Omental fat pad (tissue), 3 donors: ENCODE measurements at regions not wholly inside any gene's neighbourhood (a gene's known extent, or its start where the extent isn't known, plus 50 kb on each side); places are given as distances from the start of the nearest gene placed in this dataset.

Source experiments
- ATAC-seq: fragments of 150-250 bp; one replicate; pipeline ENCODE4 v1.9.1; 2016; ENCODE audit warnings: mild to moderate bottlenecking, moderate library complexity; ENCODE audit not compliant: low FRiP score
- DNase-seq: peaks from one replicate; pipeline ENCODE4 v3.0.0-alpha.2; 2019; ENCODE audit warnings: low spot score
- TF ChIP-seq, protein P1 (sequence below), 3 donors: fragments of 450-650 bp; IDR thresholded peaks; one replicate each; pipeline ENCODE4 v1.5.1; 2016 to 2017; ENCODE audit warnings: antibody characterized with exemption in 3 of 3, mild to moderate bottlenecking in 3 of 3, moderate library complexity in 2 of 3

DNA sequence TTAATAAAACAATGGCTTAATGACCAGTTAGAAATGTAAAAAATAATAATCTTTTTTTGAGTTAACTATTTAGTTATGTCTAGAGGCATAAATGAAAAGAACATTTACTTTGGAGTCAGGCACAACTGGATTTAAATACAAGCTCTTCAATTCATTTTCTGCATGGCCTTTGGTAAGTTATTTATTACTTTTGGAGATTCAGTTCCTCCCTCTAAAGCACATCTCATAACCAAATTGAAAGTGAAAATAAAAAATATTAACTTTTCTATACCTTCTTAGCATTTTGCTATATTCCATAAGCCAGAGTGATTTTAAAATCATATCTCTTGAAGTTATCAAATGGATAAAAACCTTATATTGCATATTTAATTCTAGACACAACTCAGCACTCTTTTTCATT, 434.9 kb upstream of the SMARCA2 start:
- no peak for ATAC-seq
- DNase-seq = no peak
- TF ChIP-seq, protein P1, sequence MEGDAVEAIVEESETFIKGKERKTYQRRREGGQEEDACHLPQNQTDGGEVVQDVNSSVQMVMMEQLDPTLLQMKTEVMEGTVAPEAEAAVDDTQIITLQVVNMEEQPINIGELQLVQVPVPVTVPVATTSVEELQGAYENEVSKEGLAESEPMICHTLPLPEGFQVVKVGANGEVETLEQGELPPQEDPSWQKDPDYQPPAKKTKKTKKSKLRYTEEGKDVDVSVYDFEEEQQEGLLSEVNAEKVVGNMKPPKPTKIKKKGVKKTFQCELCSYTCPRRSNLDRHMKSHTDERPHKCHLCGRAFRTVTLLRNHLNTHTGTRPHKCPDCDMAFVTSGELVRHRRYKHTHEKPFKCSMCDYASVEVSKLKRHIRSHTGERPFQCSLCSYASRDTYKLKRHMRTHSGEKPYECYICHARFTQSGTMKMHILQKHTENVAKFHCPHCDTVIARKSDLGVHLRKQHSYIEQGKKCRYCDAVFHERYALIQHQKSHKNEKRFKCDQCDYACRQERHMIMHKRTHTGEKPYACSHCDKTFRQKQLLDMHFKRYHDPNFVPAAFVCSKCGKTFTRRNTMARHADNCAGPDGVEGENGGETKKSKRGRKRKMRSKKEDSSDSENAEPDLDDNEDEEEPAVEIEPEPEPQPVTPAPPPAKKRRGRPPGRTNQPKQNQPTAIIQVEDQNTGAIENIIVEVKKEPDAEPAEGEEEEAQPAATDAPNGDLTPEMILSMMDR (IDR thresholded peaks at IDR 0.05) = no peak

DNA sequence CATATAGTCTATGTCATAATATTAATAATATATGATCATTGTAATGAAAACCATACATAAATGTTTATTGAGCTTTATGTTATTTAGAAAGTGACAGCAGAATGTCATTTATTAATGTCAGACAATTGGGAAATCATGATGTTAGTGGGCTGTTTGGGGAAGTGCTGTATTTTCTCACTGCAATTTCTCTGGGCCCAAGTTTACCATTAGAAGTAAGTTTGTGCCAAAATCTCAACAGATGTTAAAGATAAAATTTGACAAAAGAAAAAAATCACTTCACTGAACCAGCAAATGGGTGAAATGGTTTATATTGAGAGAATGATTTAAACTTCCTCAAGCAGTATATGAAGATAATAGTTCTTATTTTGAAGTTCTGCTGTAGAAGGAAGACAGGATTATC, 433.2 kb upstream of the SMARCA2 start:
- no peak for ATAC-seq
- TF ChIP-seq, protein P1 (IDR thresholded peaks at IDR 0.05) = no peak
- DNase-seq = no peak

DNA sequence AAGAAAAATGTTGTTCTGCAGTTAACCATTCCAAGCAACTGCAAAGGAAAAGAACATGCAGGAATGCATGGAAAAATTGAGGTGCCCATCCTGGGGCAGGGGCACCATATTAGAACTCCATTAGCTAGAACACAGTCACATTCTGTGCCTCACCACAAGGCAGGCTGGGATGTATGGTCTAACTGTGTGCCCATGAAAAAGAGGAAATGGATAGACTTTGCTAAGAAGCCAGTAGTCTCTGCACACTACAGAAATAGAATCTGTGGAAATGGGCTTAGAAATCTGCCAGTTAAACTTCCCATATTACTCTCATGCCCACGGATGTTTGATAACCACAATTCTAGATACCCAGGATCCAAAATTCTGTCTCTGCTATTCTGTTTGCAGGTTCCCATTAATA, 423.8 kb upstream of the SMARCA2 start:
- ATAC-seq (no peak), DNase-seq (no peak)
- TF ChIP-seq, protein P1 (IDR thresholded peaks at IDR 0.05) = no peak

DNA sequence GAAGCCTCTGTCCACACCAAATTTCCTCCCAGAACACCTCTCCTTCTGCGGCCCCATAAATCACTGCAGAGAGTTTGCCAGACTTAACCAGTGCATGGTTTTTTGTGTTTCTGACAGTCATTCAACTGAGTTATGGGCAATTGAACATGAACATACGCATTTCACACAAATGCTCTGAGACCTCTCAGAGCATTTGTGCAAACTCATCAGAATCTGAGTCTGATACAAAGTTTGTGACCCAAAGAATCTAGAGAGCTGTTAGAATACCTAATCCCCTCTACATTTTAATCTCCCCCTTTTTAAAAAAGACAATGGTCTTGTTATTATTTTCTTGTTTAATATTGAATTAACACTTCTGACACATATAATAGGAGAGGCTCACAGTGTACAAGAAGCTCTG, 416.9 kb upstream of the SMARCA2 start:
- ATAC-seq (no peak), DNase-seq (no peak)
- TF ChIP-seq, protein P1 (IDR thresholded peaks at IDR 0.05) = no peak

DNA sequence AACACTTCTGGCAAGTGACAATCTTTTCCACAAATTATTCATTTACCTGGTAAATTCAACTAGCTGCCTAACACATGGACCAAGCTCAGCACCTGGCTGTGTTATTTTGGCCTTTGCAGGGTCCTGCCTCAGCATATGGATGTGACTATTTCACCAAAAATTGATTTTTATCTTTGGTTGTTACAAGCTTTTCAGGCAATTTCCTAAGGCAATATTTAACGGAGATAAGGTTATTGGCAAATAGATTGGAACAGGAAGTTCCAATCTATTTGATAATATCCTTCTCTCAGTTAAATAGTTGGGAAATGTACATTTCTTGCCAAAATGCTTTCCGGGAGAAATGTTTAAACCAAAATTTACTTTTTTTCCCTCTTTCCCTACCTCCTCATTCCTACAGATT, 415.2 kb upstream of the SMARCA2 start:
- TF ChIP-seq, protein P1 (IDR thresholded peaks at IDR 0.05) = no peak
- no peak for DNase-seq
- no peak for ATAC-seq

DNA sequence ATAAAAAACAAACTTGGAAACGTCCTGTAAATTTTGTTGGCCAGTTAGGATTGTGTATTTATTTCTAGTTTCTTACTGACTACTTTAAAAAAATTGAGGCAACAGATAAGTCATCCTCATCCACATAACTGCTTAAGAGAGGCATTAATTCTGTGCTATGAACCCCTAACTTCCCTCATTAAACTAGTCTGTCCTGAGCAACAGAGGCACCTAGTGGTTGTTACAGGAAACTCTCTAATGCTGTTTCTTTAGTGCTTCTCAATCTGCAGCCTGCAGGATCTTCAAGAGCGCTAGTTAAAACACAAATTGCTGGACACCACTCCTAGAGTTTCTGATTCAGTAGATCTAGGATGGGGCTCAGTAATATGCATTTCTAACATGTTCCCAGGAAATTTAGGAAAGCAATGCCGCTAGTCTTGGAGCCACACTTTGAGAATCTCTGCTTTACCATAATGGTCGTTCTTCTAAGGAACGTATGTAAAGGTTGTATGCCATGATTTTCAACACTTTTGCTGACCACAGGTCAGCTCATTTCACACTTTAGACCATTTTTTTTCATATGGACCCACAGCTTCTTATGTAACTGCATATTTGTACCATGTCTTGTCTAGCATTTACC, 410.1 kb upstream of the SMARCA2 start:
- TF ChIP-seq, protein P1 (IDR thresholded peaks at IDR 0.05) = no peak
- no peak for DNase-seq
- ATAC-seq = no peak

DNA sequence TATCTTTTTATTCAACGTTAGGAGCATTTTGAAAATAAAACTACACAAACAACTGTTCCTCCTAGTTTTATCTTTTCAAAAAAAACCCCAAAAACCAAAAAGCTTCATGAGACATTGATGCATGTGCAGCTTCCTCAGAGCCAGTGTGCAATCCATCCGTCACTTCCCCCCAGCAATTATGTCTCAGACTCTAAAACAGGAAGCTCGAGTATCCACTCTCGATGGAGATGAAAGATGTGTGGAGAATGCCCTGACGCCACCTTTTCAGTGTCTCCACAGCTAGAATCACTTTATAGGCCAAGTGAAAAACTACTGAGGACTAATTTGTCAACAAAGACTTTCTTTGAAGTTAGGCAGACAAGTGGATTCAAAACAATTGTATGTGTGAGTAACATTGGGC, 408.9 kb upstream of the SMARCA2 start:
- ATAC-seq (no peak), DNase-seq (no peak)
- TF ChIP-seq, protein P1 (IDR thresholded peaks at IDR 0.05) = no peak
